Peyer's patch (tissue), 4 donors: ENCODE measurements at regions not wholly inside any gene's neighbourhood (a gene's known extent, or its start where the extent isn't known, plus 50 kb on each side); places are given as distances from the start of the nearest gene placed in this dataset.

Experiments used
- CTCF ChIP-seq, 6 experiments: fragments of 450-650 bp in 4 of 6; fragments of 200-600 bp in 2 of 6; sonication (generic) in 1 of 6; IDR thresholded peaks; one replicate each; pipeline ENCODE4 v1.5.1; 2017 to 2019; ENCODE audit warnings: antibody characterized with exemption in 6 of 6, mild to moderate bottlenecking in 3 of 6, moderate library complexity in 1 of 6
- POLR2A ChIP-seq, 2 donors: fragments of 450-650 bp; IDR thresholded peaks; one replicate each; pipeline ENCODE4 v1.5.1; 2017; ENCODE audit warnings: antibody characterized with exemption in 2 of 2, mild to moderate bottlenecking in 2 of 2, moderate library complexity in 2 of 2

GRCh38 chr16:85975451-85975981 lies 76.6 kb downstream of the IRF8 start:
- TF ChIP-seq CTCF (IDR thresholded peaks at IDR 0.05): peak in 1 of 6 experiments; percentile 27
- peak in 1 of 2 donors; percentile 40 for TF ChIP-seq POLR2A (IDR thresholded peaks at IDR 0.05)
